ENCODE measurements at regions not wholly inside any gene's neighbourhood (a gene's known extent, or its start where the extent isn't known, plus 50 kb on each side); places are given as distances from the start of the nearest gene placed in this dataset.

GRCh38 chr13:79675931-79676660, 195.1 kb downstream of the NDFIP2 start:
- DNase-seq (ENCODE audit: low read depth in 2 of 3, low spot score in 1 of 3): no peak

- no peak for DNase-seq (ENCODE audit: low read depth in 2 of 3, low spot score in 1 of 3)
Observed at GRCh38 chr13:79674765-79675515, 194.0 kb downstream of the NDFIP2 start.

- DNase-seq (ENCODE audit: low read depth in 2 of 3, low spot score in 1 of 3): no peak
Observed at GRCh38 chr13:79673993-79674377, 193.0 kb downstream of the NDFIP2 start.

- no peak for DNase-seq (ENCODE audit: low read depth in 2 of 3, low spot score in 1 of 3)
Observed at GRCh38 chr13:79673310-79673992, 192.5 kb downstream of the NDFIP2 start.

GRCh38 chr13:79671420-79671819, 190.5 kb downstream of the NDFIP2 start:
- DNase-seq (ENCODE audit: low read depth in 2 of 3, low spot score in 1 of 3): no peak

- no peak for DNase-seq (ENCODE audit: low read depth in 2 of 3, low spot score in 1 of 3)
Observed at GRCh38 chr13:79668201-79668752, 187.3 kb downstream of the NDFIP2 start.

- DNase-seq (ENCODE audit: low read depth in 2 of 3, low spot score in 1 of 3): no peak
Observed at GRCh38 chr13:79667771-79668170, 186.8 kb downstream of the NDFIP2 start.

GRCh38 chr13:79663977-79664636, 183.2 kb downstream of the NDFIP2 start:
- no peak for DNase-seq (ENCODE audit: low read depth in 2 of 3, low spot score in 1 of 3)

GRCh38 chr13:79663435-79663834, 182.5 kb downstream of the NDFIP2 start:
- DNase-seq (ENCODE audit: low read depth in 2 of 3, low spot score in 1 of 3): no peak

GRCh38 chr13:79662882-79663281, 181.9 kb downstream of the NDFIP2 start:
- no peak for DNase-seq (ENCODE audit: low read depth in 2 of 3, low spot score in 1 of 3)

GRCh38 chr13:79660361-79660760, 179.4 kb downstream of the NDFIP2 start:
- no peak for DNase-seq (ENCODE audit: low read depth in 2 of 3, low spot score in 1 of 3)

GRCh38 chr13:79659121-79659521, 178.2 kb downstream of the NDFIP2 start:
- DNase-seq (ENCODE audit: low read depth in 2 of 3, low spot score in 1 of 3): no peak

- DNase-seq (ENCODE audit: low read depth in 2 of 3, low spot score in 1 of 3): no peak
Observed at GRCh38 chr13:79658333-79658975, 177.5 kb downstream of the NDFIP2 start.

GRCh38 chr13:79655509-79655908, 174.6 kb downstream of the NDFIP2 start:
- DNase-seq (ENCODE audit: low read depth in 2 of 3, low spot score in 1 of 3): no peak

GRCh38 chr13:79654520-79654919, 173.6 kb downstream of the NDFIP2 start:
- DNase-seq (ENCODE audit: low read depth in 2 of 3, low spot score in 1 of 3): no peak

GRCh38 chr13:79650688-79651087, 169.7 kb downstream of the NDFIP2 start:
- no peak for DNase-seq (ENCODE audit: low read depth in 2 of 3, low spot score in 1 of 3)

GRCh38 chr13:79648191-79648590, 167.2 kb downstream of the NDFIP2 start:
- DNase-seq (ENCODE audit: low read depth in 2 of 3, low spot score in 1 of 3): no peak

GRCh38 chr13:79647533-79647932, 166.6 kb downstream of the NDFIP2 start:
- DNase-seq (ENCODE audit: low read depth in 2 of 3, low spot score in 1 of 3): no peak

GRCh38 chr13:79646880-79647279, 165.9 kb downstream of the NDFIP2 start:
- no peak for DNase-seq (ENCODE audit: low read depth in 2 of 3, low spot score in 1 of 3)

GRCh38 chr13:79645569-79645968, 164.6 kb downstream of the NDFIP2 start:
- no peak for DNase-seq (ENCODE audit: low read depth in 2 of 3, low spot score in 1 of 3)

GRCh38 chr13:79642596-79642995, 161.6 kb downstream of the NDFIP2 start:
- no peak for DNase-seq (ENCODE audit: low read depth in 2 of 3, low spot score in 1 of 3)

Data from stimulated activated CD4-positive, alpha-beta T cell treated with anti-CD3 and anti-CD28 coated beads, Interleukin-12 subunit alpha, Interleukin-12 subunit beta, amount 100 ng/mL, for 48 hours (primary cell).